GM21737 (cell line): ENCODE measurements at regions not wholly inside any gene's neighbourhood (a gene's known extent, or its start where the extent isn't known, plus 50 kb on each side); places are given as distances from the start of the nearest gene placed in this dataset.
"Not testable (repeated sequence)": the region's sequence is repeated elsewhere in the genome, so short reads cannot be mapped to it uniquely, and the experiment has no call there.

Experiments used
- ATAC-seq: cut with Tn5 transposase; IDR thresholded peaks from one replicate; pipeline ENCODE4 v1.9.1; 2021; ENCODE audit warnings: mild to moderate bottlenecking, moderate library complexity; ENCODE audit not compliant: unreplicated experiment

DNA sequence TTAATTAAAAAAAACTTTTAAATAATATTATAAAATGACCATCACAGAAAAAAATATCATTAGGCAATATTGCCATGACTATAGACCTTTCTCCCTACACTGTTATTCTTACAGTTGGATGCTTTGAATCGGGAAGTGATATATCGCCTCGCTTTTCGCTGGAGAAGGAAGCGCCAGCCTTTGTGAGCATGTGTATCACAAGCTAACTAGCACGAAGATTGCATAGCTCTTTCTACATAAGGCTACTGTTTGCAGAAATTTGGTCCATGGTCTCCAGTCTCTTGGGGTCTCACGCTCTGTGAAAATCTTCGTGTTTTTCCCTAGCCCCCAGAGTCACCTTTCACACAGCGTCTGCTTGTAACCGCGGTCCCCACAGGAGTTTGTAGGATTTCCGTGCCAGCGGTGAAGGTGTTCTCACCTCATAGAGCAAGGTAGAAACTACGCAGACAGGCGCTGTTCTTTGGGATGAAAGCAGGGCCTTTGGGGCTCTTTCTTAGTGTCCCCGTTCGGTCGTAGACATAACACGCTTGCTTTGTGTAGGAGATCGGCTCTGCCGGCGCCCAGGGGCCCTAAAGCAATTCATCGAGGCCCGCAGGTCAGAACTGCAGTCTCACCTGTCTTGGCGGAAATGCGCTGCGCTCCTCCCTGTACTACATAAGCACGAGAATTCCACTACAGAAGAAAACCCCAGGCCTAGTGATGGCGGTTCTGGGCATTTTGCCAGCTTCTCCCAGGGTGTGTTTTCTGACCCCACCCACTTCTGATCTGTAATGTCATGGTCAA, 214.5 kb upstream of the NOTCH2NLA start:
- ATAC-seq = not testable (repeated sequence)

DNA sequence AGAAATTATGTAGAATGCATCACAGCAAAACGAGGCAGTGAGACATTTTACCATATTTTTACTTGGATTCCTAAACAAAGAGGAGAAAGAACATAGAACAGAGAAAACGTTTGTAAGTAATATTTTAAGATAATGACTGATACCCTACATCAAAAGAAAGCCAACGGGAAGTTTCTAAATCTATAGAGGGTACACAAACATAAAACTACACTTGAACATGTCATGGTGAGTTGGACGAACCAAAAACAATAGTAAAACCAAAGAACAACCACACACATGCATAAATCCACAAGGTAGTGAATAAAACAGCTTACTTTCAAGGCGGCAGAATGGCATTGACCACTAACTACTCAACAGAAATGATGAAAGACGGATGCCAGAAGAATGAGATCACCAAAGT, 209.7 kb upstream of the NOTCH2NLA start:
- not testable (repeated sequence) for ATAC-seq

DNA sequence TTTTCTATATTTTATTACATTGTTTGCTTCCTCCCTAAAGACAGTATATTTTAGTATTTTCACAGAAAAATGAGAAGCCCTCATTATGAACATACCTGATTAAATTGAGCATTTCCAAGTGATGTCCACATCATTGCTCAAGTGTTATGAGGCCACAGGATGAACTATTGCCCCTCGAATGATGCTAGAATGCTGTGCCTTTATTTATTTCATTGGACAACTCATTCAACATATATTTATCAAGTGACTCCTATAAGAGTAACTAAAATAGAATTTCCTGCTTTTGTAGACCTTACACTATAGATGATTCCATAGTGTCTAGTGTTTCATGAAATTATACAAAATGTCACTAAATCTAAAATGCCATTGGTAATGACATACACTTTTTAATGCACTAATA, 187.8 kb upstream of the NOTCH2NLA start:
- not testable (repeated sequence) for ATAC-seq

- not testable (repeated sequence) for ATAC-seq
These were observed 186.2 kb upstream of the NOTCH2NLA start for GRCh38 chr1:146415017-146415416.

DNA sequence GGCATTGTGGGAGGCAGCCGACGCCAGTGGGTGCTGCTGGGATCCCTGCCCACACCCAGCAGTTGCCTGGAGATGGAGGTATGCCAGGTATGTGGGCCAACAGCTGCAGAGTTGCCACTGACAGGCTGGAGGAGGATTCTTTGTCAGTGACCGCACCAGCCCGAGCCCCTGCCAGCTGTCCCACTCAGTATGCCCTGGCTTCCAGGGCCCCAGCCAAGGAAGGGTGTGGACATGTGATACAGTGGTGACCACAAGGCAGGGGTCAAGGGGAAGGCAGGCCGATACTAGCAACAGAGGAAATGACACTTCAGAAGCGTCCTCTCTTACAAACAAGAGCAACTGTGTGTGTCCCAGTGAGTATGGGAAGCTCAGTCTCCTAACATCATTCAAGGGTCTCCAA, 185.1 kb upstream of the NOTCH2NLA start:
- not testable (repeated sequence) for ATAC-seq

- ATAC-seq = not testable (repeated sequence)
These were observed 183.1 kb upstream of the NOTCH2NLA start for GRCh38 chr1:146411923-146412322.

GRCh38 chr1:146409817-146410441, 181.1 kb upstream of the NOTCH2NLA start:
- not testable (repeated sequence) for ATAC-seq

DNA sequence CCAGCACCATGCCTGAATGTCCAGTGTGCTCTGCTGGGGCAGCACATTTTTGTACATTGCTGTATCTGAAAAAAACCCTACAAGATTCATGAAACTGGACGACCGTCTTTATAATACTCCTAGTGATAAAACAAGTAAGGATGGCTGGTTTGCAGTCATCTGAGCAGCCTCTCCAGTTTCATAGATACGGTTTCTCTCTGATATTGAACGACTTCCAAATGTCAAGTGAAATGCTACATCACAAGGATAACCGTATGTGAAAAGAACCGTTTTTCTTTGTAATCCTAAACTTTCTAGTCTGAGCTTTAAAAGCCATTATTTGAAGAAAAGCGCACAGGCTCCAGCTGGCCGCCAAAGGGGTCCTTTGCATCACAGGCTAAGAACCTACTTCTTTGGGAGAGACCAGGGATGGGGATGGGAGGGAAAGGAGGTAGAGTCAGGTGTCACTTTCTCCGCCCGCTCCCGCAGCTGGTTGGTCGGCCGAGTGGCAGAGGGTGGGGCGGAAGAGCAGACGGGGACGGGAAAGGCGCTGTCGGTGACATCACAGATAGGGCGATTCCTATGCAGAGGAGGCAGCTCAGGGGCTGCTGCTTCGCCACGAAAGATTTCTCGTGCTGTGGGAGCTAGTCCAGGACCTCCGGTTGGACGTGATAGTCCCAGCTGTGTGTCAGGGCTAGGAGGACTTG, 180.4 kb upstream of the NOTCH2NLA start:
- ATAC-seq = not testable (repeated sequence)

DNA sequence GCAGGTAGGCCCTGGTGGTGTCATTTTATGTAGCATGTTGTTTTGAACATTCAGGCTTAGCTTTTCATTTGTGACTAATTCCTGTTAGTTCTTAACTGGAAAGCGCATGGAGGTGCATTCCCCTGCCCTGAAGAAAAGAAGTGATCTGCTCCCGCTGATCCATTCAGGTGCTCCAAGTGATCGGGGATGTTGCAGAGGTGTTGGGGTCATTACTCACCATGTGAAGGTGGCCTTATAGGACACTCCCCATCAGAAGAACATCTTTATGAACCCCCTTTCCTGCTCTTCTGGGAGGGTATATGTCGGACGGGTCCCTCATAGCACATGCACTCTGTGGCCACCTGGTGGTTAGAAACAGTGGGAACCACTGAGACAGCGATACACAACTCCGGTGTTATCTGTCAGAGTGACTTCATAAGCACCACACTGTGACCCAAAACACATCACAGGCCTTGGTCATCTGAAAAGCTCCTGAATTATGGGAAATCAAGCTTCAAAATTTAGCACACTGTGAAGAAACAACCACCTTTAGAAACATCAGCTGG, 172.5 kb upstream of the NOTCH2NLA start:
- ATAC-seq = not testable (repeated sequence)

GRCh38 chr1:146400173-146401121, 171.6 kb upstream of the NOTCH2NLA start:
- ATAC-seq = not testable (repeated sequence)

DNA sequence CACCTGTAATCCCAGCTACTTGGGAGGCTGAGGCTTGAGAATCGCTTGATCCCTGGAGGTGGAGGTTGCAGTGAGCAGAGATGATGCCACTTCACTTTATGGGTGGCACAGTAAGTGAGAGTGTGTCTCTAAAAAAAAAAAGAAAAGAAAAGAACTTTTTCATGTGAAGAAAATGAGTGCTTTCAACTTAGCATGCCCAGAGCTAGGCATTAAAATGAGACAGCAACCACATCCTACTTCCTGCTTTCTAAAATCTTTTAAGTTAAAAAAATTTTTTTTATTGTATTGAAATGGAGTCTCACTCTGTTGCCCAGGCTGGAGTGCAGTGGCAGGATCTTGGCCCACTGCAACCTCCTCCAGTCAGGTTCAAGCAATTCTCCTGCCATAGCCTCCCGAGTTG, 170.4 kb upstream of the NOTCH2NLA start:
- ATAC-seq = not testable (repeated sequence)

DNA sequence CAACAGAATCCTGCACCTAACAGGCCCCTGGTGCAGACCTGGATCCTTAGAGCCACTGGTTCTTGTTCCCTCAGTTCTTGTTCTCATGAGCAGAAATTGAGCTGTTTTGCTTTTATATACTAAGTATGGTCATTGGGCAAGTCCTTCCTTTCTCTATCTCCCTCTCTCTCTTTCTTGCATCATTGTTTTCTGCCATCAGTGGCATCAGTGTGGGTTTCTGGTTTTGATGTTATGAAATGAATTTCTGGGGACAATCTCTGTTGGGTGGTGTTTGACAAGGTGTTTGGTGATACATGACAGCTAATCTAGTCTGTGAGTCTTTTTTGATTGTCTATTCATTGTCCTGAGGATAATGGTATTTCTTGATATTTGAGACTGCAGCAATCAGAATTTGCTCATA, 168.0 kb upstream of the NOTCH2NLA start:
- ATAC-seq = not testable (repeated sequence)

- not testable (repeated sequence) for ATAC-seq
These were observed 167.4 kb upstream of the NOTCH2NLA start for GRCh38 chr1:146396242-146396641.

DNA sequence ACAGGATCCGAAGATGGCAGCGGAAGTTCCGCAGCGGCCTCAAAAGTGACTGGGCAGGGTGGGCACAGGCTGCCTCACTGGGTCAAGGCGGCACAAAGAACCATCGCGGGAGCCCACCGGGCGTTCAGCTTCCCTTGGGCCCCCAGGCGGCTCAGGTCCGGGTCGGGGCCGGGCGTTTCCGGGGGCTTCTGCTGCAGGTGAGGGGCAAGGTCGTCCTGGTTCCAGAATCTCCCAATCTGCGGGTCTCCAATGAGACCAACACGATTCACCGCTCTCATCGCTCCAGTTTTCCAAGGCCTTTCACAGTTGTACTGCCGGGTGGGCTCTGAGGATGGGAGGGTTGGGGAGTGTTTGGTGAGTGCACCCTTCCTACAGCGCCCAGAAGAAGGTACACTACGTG, 165.0 kb upstream of the NOTCH2NLA start:
- ATAC-seq = not testable (repeated sequence)

DNA sequence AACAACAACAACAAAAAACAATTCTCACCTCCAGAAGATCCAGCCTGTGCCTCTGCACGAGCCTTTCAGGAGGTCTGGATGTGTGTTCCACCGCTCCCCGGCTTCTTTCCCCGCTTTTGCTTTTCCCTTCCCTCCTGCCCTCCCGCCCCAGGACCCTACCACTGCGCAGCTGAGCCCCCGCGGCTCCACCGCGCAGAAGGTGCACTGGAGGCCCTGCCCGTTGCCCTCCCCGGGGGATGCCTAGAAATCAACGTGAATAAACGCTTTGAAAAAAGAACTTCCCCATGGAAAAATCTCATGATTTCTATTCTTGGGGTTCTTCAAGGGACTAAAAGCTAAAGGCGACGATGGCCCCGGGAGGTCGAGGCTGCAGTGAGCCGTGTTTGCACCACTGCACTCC, 164.3 kb upstream of the NOTCH2NLA start:
- not testable (repeated sequence) for ATAC-seq

DNA sequence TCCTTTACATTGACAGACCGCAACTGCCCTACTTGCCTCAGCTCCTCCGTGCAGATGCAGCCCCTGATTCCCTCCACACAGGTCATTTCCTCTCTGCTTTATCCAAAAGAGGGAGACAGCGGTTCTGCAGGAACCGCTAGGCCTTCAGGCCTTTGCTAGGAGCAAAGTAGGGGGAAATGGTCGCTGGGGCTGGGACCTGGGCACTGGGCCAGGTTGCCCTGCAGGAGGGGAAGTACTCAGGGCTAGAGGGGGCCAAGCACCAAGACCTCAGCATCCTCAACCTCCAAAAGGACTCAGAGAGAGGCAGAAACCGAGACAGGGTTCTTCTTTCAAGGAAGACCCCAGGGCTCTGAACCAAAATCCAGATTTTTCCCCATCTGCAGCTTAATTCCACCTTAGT, 160.4 kb upstream of the NOTCH2NLA start:
- not testable (repeated sequence) for ATAC-seq

DNA sequence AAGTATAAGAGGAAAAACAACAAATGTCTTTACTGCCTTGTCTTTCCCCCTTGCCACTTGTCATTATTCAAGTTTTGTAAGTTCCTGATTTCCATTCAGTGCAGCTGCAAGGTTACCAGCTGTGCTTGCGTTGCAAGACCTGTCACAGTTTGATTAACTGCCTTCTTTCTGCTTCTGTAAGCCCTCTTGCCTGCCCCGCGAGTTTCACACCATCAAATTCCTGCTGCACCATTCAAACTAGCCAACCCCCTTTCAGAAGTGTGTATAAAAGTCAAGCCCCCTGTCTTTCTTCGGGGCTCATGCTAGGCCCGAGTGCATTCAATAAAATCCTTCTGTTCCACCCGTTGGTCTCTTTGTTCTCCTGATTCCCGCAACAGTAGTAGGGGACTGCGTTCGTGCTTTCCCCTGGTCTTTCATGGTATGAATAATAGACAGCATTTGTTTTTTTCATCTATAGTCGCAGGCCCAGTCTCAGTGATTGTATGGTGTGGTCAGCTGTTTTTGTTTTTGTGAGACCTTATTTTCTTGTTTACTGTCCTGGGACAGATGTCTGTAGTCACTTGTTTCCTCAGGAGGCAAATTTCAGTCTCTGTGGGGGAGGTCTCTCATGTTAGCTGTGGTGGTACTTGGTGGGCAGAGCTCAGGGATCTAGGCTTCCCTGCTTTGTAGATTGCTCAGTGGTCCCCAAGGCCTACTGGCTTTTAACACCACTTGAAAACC, 159.1 kb upstream of the NOTCH2NLA start:
- not testable (repeated sequence) for ATAC-seq

DNA sequence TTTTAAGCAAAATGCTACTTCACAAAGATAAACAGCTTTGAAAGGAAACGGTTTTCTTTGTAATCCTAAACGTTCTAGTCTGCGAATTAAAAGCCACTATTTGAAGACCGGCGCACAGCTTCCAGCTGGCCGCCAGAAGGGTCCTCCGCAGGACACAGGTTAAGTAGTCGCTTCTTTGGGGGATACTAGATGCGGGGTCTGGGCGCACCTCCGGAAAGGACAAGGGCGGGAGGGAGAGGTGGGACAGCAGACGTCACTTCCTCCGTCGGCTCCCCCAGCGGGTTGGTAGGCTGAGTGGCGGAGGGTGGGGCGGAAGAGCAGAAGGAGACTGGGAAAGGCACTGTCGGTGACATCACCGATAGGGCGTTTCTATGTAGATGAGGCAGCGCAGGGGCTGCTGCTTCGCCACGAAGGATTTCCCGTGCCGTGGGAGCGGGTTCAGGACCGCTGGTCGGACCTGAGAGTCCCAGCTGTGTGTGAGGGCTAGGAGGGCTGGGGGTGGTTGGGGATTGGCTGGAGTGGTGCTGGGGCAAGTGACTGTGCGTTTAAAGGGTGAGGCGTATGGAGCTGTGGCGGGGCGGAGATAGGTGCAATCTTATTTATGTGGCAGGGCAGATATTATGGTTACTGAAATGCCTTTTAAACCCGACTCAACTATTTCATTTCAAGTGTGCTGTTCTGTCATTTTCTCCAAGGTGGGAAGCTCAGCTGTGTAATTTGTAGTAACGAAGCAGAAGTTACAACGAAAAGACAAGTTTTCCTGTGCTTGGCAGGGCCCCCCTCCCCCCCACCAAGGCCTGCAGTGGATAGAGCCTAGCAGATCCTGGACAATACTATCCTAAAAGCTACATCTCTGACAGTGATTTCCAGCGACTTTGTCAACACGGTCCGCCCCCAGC, 158.3 kb upstream of the NOTCH2NLA start:
- peak; percentile 93 for ATAC-seq

DNA sequence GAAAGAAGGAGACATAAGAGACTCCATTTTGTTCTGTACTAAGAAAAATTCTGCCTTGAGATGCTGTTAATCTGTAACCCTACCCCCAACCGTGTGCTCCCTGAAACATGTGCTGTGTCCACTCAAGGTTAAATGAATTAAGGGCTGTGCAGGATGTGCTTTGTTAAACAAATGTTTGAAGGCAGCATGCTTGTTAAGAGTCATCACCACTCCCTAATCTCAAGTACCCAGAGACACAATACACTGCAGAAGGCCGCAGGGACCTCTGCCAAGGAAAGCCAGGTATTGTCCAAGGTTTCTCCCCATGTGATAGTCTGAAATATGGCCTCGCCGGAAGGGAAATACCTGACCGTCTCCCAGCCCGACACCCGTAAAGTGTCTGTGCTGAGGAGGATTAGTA, 152.4 kb upstream of the NOTCH2NLA start:
- not testable (repeated sequence) for ATAC-seq
